Coronary artery (tissue), 2 donors: ENCODE measurements at regions not wholly inside any gene's neighbourhood (a gene's known extent, or its start where the extent isn't known, plus 50 kb on each side); places are given as distances from the start of the nearest gene placed in this dataset.

Source experiments
- DNase-seq: peaks from one replicate; pipeline ENCODE4 v3.0.0-alpha.2; 2017; ENCODE audit warnings: low spot score
- H3K27ac ChIP-seq, 2 donors: fragments of 200-600 bp; sonication (generic); one replicate each; pipeline ENCODE4 v1.5.1; 2016 to 2019
- H3K4me3 ChIP-seq: fragments of 200-600 bp; sonication (generic); 2 replicates; pipeline ENCODE4 v1.5.1; 2016; ENCODE audit warnings: mild to moderate bottlenecking, moderate library complexity
- CTCF ChIP-seq: fragments of 200-600 bp; sonication (generic); IDR thresholded peaks from one replicate; pipeline ENCODE4 v1.5.1; 2019; ENCODE audit warnings: antibody characterized with exemption

GRCh38 chr5:4330327-4330726 lies 734.7 kb downstream of the IRX1 start:
- Histone ChIP-seq H3K27ac (no peak overlapping the region), H3K4me3 (no peak overlapping the region)
- TF ChIP-seq CTCF = no peak
- DNase-seq = no peak

- Histone ChIP-seq H3K27ac (no peak overlapping the region), H3K4me3 (no peak overlapping the region)
- DNase-seq = no peak
- no peak for TF ChIP-seq CTCF
Measured at GRCh38 chr5:4335078-4335477, 739.4 kb downstream of the IRX1 start.

- H3K27ac ChIP-seq = no peak overlapping the region
- no peak for DNase-seq
- TF ChIP-seq CTCF = no peak
- H3K4me3 ChIP-seq = no peak overlapping the region
Measured at GRCh38 chr5:4337519-4337918, 741.9 kb downstream of the IRX1 start.

GRCh38 chr5:4339949-4340348 lies 744.3 kb downstream of the IRX1 start:
- DNase-seq = no peak
- H3K4me3 ChIP-seq = no peak overlapping the region
- H3K27ac ChIP-seq = no peak overlapping the region
- no peak for TF ChIP-seq CTCF

- DNase-seq = no peak
- no peak for TF ChIP-seq CTCF
- Histone ChIP-seq H3K4me3 (no peak overlapping the region), H3K27ac (no peak overlapping the region)
Measured at GRCh38 chr5:4345850-4346249, 750.2 kb downstream of the IRX1 start.

GRCh38 chr5:4348423-4348822 lies 752.8 kb downstream of the IRX1 start:
- TF ChIP-seq CTCF = no peak

GRCh38 chr5:4348919-4349318 lies 753.3 kb downstream of the IRX1 start:
- DNase-seq = no peak
- TF ChIP-seq CTCF = no peak

More at GRCh38 chr5:4348423-4348822, 752.8 kb downstream of the IRX1 start:
- Histone ChIP-seq H3K4me3 (no peak overlapping the region), H3K27ac (no peak overlapping the region)
- no peak for DNase-seq

More at GRCh38 chr5:4348919-4349318, 753.3 kb downstream of the IRX1 start:
- no peak overlapping the region for H3K27ac ChIP-seq
- H3K4me3 ChIP-seq = no peak overlapping the region
